H9 (cell line): ENCODE measurements at regions not wholly inside any gene's neighbourhood (a gene's known extent, or its start where the extent isn't known, plus 50 kb on each side); places are given as distances from the start of the nearest gene placed in this dataset.

ENCODE experiments used
- DNase-seq: peaks from one replicate; pipeline ENCODE4 v3.0.0-alpha.2; 2017
- H2AFZ ChIP-seq: one replicate; pipeline ENCODE4 v1.6.1; 2013; ENCODE audit warnings: mild to moderate bottlenecking, low read length, control low read depth, moderate library complexity
- H2AK5ac ChIP-seq: 2 replicates; pipeline ENCODE4 v1.6.1; 2013; ENCODE audit warnings: low read length, control low read depth, mixed read lengths; ENCODE audit not compliant: insufficient read length
- H2BK120ac ChIP-seq: one replicate; pipeline ENCODE4 v1.6.1; 2013; ENCODE audit warnings: low read depth, mild to moderate bottlenecking, low read length, control low read depth, inconsistent platforms; ENCODE audit not compliant: poor library complexity, severe bottlenecking
- H2BK12ac ChIP-seq: 2 replicates; pipeline ENCODE4 v1.6.1; 2013; ENCODE audit warnings: low read length, control low read depth, mixed read lengths, low read depth; ENCODE audit not compliant: insufficient read length
- H2BK15ac ChIP-seq: 2 replicates; pipeline ENCODE4 v1.6.1; 2013; ENCODE audit warnings: low read depth, low read length, control low read depth
- H2BK20ac ChIP-seq: one replicate; pipeline ENCODE4 v1.6.1; 2013; ENCODE audit warnings: low read depth, mild to moderate bottlenecking, low read length, control low read depth, inconsistent platforms; ENCODE audit not compliant: poor library complexity, severe bottlenecking
- H2BK5ac ChIP-seq: 2 replicates; pipeline ENCODE4 v1.6.1; 2013; ENCODE audit warnings: low read length, control low read depth, mixed read lengths; ENCODE audit not compliant: insufficient read length
- H3K14ac ChIP-seq: 2 replicates; pipeline ENCODE4 v1.6.1; 2013; ENCODE audit warnings: low read length, control low read depth; ENCODE audit not compliant: insufficient read depth
- H3K18ac ChIP-seq: 2 replicates; pipeline ENCODE4 v1.6.1; 2013; ENCODE audit warnings: low read depth, mild to moderate bottlenecking, mixed read lengths, low read length, control low read depth; ENCODE audit not compliant: insufficient read length
- H3K23ac ChIP-seq: 2 replicates; pipeline ENCODE4 v1.6.1; 2013; ENCODE audit warnings: low read length, control low read depth, mixed read lengths, low read depth; ENCODE audit not compliant: insufficient read length
- H3K23me2 ChIP-seq: 2 replicates; pipeline ENCODE4 v1.6.1; 2013; ENCODE audit warnings: low read depth, mild to moderate bottlenecking, mixed read lengths, low read length, control low read depth; ENCODE audit not compliant: insufficient read length, poor library complexity, severe bottlenecking
- H3K27ac ChIP-seq: 2 replicates; pipeline ENCODE4 v1.5.1; 2013; ENCODE audit warnings: low read length, control low read depth, mixed read lengths, low read depth; ENCODE audit not compliant: insufficient read length
- H3K27me3 ChIP-seq: 2 replicates; pipeline ENCODE4 v1.6.1; 2013; ENCODE audit warnings: low read length, control low read depth, inconsistent platforms; ENCODE audit not compliant: insufficient read depth
- H3K4ac ChIP-seq: 2 replicates; pipeline ENCODE4 v1.6.1; 2013; ENCODE audit warnings: low read depth, mild to moderate bottlenecking, control low read depth, inconsistent platforms, low read length, moderate library complexity
- H3K4me1 ChIP-seq: 2 replicates; pipeline ENCODE4 v1.6.1; 2013; ENCODE audit warnings: low read length, control low read depth, inconsistent platforms; ENCODE audit not compliant: insufficient read depth
- H3K4me2 ChIP-seq: 2 replicates; pipeline ENCODE4 v1.6.1; 2013; ENCODE audit warnings: low read length, control low read depth, mixed read lengths; ENCODE audit not compliant: insufficient read length, insufficient read depth
- H3K56ac ChIP-seq: 2 replicates; pipeline ENCODE4 v1.6.1; 2013; ENCODE audit warnings: low read depth, mild to moderate bottlenecking, mixed read lengths, low read length, control low read depth; ENCODE audit not compliant: insufficient read length
- H3K79me1 ChIP-seq: 2 replicates; pipeline ENCODE4 v1.6.1; 2013; ENCODE audit warnings: low read depth, mild to moderate bottlenecking, moderate library complexity, low read length, control low read depth, inconsistent platforms; ENCODE audit not compliant: insufficient read depth, poor library complexity, severe bottlenecking
- H3K79me2 ChIP-seq: 2 replicates; pipeline ENCODE4 v1.6.1; 2013; ENCODE audit warnings: low read length, control low read depth, inconsistent platforms; ENCODE audit not compliant: insufficient read depth
- H3K9ac ChIP-seq: 2 replicates; pipeline ENCODE4 v1.6.1; 2013; ENCODE audit warnings: low read length, control low read depth, mixed read lengths; ENCODE audit not compliant: insufficient read length; ENCODE audit errors: extremely low read depth
- H3K9me3 ChIP-seq: one replicate; pipeline ENCODE4 v1.6.1; 2013; ENCODE audit warnings: low read depth, low read length, inconsistent platforms; ENCODE audit not compliant: control insufficient read depth
- H3T11ph ChIP-seq: one replicate; pipeline ENCODE4 v1.6.1; 2013; ENCODE audit warnings: mild to moderate bottlenecking, low read length, control low read depth, inconsistent platforms
- H4K20me1 ChIP-seq: one replicate; pipeline ENCODE4 v1.6.1; 2013; ENCODE audit not compliant: control insufficient read depth, insufficient read length, insufficient read depth
- H4K5ac ChIP-seq: 2 replicates; pipeline ENCODE4 v1.6.1; 2013; ENCODE audit warnings: low read depth, mild to moderate bottlenecking, mixed read lengths, low read length, control low read depth; ENCODE audit not compliant: insufficient read length
- H4K8ac ChIP-seq: replicated peaks from 2 replicates; pipeline ENCODE4 v1.6.1; 2013; ENCODE audit warnings: low read length, control low read depth, mixed read lengths, low read depth; ENCODE audit not compliant: insufficient read length
- H4K91ac ChIP-seq: 2 replicates; pipeline ENCODE4 v1.6.1; 2013; ENCODE audit warnings: low read depth, mild to moderate bottlenecking, moderate library complexity, mixed read lengths, low read length, control low read depth; ENCODE audit not compliant: insufficient read length
- H3K27ac Mint-ChIP-seq, 3 experiments: 2 replicates in 2 of 3; 3 replicates in 1 of 3; pipeline ENCODE4 v1.8.0; 2020 to 2021; ENCODE audit warnings: mixed read lengths in 3 of 3, mild to moderate bottlenecking in 1 of 3, moderate library complexity in 1 of 3
- H3K27me3 Mint-ChIP-seq: 2 replicates; pipeline ENCODE4 v1.8.0; 2021; ENCODE audit warnings: low read depth, mild to moderate bottlenecking, moderate library complexity, mixed read lengths
- H3K36me3 Mint-ChIP-seq, 3 experiments: 2 replicates in 2 of 3; 3 replicates in 1 of 3; pipeline ENCODE4 v1.8.0; 2020 to 2021; ENCODE audit warnings: low read depth in 3 of 3, mixed read lengths in 3 of 3; ENCODE audit not compliant: insufficient read depth in 1 of 3
- H3K4me1 Mint-ChIP-seq, 2 experiments: 2 replicates each; pipeline ENCODE4 v1.8.0; 2020; ENCODE audit warnings: mixed read lengths in 2 of 2
- H3K4me3 Mint-ChIP-seq, 2 experiments: 2 replicates in 1 of 2; 3 replicates in 1 of 2; pipeline ENCODE4 v1.8.0; 2020 to 2021; ENCODE audit warnings: mild to moderate bottlenecking in 2 of 2, mixed read lengths in 2 of 2, moderate library complexity in 1 of 2
- H3K9me3 Mint-ChIP-seq, 2 experiments: 2 replicates in 1 of 2; 3 replicates in 1 of 2; pipeline ENCODE4 v1.8.0; 2020; ENCODE audit warnings: mild to moderate bottlenecking in 2 of 2, mixed read lengths in 2 of 2, moderate library complexity in 1 of 2
- WGBS: extraction: QIAGEN DNeasy Blood & Tissue Kit; methylation state at CpG from one replicate; pipeline ENCODE4 v1.1.7; 2013; ENCODE audit warnings: missing lambda C conversion rate, low lambda C conversion rate, mixed read lengths; ENCODE audit not compliant: insufficient read length; ENCODE audit errors: extremely low coverage; 5-methylcytosine and 5-hydroxymethylcytosine counted together
- TF ChIP-seq, protein P1 (sequence below): fragments of 200-600 bp; sonication (generic); conservative IDR thresholded peaks from 3 replicates; pipeline ENCODE4 v1.8.0; 2021; ENCODE audit warnings: antibody characterized with exemption, mild to moderate bottlenecking

DNA sequence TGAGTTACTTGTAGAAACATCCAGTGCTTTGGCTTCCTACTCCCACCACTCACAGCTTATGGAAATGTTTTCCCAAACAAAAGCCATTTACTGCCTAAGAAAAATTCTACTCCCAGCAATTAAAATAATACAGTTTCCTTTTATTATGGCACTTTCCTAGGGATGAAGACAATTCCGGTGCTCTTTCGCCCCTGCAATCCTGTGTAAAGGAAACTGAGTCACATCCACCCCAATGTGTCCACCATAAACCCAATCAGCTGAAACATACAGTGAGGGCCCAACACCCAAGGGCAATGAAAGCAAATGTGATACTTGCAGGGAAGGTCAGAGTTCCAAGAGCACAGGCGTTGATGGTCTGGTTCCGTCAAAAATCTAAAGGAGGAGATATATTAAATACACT, 62.0 kb upstream of the ST3GAL5 start:
- DNase-seq: no peak
- Mint-ChIP-seq H3K27me3 (peaks cover 3% of the 10 kb centered on the region; the same call in 1 of the 2 replicates), H3K36me3 (peaks cover 0 to 3% (median 0%) of the 10 kb centered on the region in 3 experiments; a peak in 3 of 7 replicates), H3K4me1 (no peaks in the 10 kb centered on the region; a peak in 1 of 4 replicates), H3K9me3 (peaks cover 13 to 22% of the 10 kb centered on the region in 2 experiments; a peak in 4 of 5 replicates), H3K27ac (no peak overlapping the region; a peak in 1 of 7 replicates), H3K4me3 (no peak overlapping the region)
- no peak overlapping the region for H2BK120ac ChIP-seq
- no peak overlapping the region for H3K4ac ChIP-seq
- TF ChIP-seq, protein P1, sequence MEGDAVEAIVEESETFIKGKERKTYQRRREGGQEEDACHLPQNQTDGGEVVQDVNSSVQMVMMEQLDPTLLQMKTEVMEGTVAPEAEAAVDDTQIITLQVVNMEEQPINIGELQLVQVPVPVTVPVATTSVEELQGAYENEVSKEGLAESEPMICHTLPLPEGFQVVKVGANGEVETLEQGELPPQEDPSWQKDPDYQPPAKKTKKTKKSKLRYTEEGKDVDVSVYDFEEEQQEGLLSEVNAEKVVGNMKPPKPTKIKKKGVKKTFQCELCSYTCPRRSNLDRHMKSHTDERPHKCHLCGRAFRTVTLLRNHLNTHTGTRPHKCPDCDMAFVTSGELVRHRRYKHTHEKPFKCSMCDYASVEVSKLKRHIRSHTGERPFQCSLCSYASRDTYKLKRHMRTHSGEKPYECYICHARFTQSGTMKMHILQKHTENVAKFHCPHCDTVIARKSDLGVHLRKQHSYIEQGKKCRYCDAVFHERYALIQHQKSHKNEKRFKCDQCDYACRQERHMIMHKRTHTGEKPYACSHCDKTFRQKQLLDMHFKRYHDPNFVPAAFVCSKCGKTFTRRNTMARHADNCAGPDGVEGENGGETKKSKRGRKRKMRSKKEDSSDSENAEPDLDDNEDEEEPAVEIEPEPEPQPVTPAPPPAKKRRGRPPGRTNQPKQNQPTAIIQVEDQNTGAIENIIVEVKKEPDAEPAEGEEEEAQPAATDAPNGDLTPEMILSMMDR: no peak
- peaks cover 4% of the 10 kb centered on the region for H3K9me3 ChIP-seq
- no peak overlapping the region for H2AFZ ChIP-seq
- no peak overlapping the region for H4K5ac ChIP-seq
- no peaks in the 10 kb centered on the region for H4K20me1 ChIP-seq
- no peaks in the 10 kb centered on the region for H3K79me2 ChIP-seq
- no peaks in the 10 kb centered on the region for H3K4me1 ChIP-seq
- H2BK15ac ChIP-seq: no peak overlapping the region
- no peak overlapping the region for H3K56ac ChIP-seq
- no peak overlapping the region for H3K23ac ChIP-seq
- H4K8ac ChIP-seq: no peak overlapping the region
- no peak overlapping the region for H2BK5ac ChIP-seq
- no peak overlapping the region for H2AK5ac ChIP-seq
- no peak overlapping the region for H3T11ph ChIP-seq
- H3K23me2 ChIP-seq: no peaks in the 10 kb centered on the region
- no peak overlapping the region for H4K91ac ChIP-seq
- H3K14ac ChIP-seq: no peak overlapping the region
- no peak overlapping the region for H3K4me2 ChIP-seq
- H2BK20ac ChIP-seq: no peak overlapping the region
- no peak overlapping the region for H3K18ac ChIP-seq
- no CpG with 5 or more reads among the region's 4 CpGs for WGBS
- H3K79me1 ChIP-seq: no peaks in the 10 kb centered on the region
- H3K27me3 ChIP-seq: no peaks in the 10 kb centered on the region; the same call in 1 of the 2 replicates
- H2BK12ac ChIP-seq: no peak overlapping the region
- H3K9ac ChIP-seq: no peak overlapping the region
- H3K27ac ChIP-seq: no peak overlapping the region
